ENCODE measurements at regions not wholly inside any gene's neighbourhood (a gene's known extent, or its start where the extent isn't known, plus 50 kb on each side); places are given as distances from the start of the nearest gene placed in this dataset.
A peak's percentile ranks its signal among the peaks of the same experiment; 100 is the strongest.

GRCh38 chr11:109165035-109165434 lies 257.0 kb upstream of the C11orf87 start:
- DNase-seq (ENCODE audit: low read depth, low spot score), result no peak

GRCh38 chr11:109166441-109166840 lies 255.5 kb upstream of the C11orf87 start:
- no peak for DNase-seq (ENCODE audit: low read depth, low spot score)

GRCh38 chr11:109173504-109173903 lies 248.5 kb upstream of the C11orf87 start:
- DNase-seq (ENCODE audit: low read depth, low spot score), result no peak

- no peak for DNase-seq (ENCODE audit: low read depth, low spot score)
Measured at GRCh38 chr11:109184376-109184775, 237.6 kb upstream of the C11orf87 start.

- no peak for DNase-seq (ENCODE audit: low read depth, low spot score)
Measured at GRCh38 chr11:109192864-109193263, 229.1 kb upstream of the C11orf87 start.

GRCh38 chr11:109193880-109194279 lies 228.1 kb upstream of the C11orf87 start:
- no peak for DNase-seq (ENCODE audit: low read depth, low spot score)

- DNase-seq (ENCODE audit: low read depth, low spot score), result no peak
Measured at GRCh38 chr11:109196016-109196415, 226.0 kb upstream of the C11orf87 start.

GRCh38 chr11:109197656-109198055 lies 224.3 kb upstream of the C11orf87 start:
- DNase-seq (ENCODE audit: low read depth, low spot score), result peak; percentile 56

- DNase-seq (ENCODE audit: low read depth, low spot score), result no peak
Measured at GRCh38 chr11:109203176-109203575, 218.8 kb upstream of the C11orf87 start.

GRCh38 chr11:109205312-109205711 lies 216.7 kb upstream of the C11orf87 start:
- DNase-seq (ENCODE audit: low read depth, low spot score), result no peak

- no peak for DNase-seq (ENCODE audit: low read depth, low spot score)
Measured at GRCh38 chr11:109208121-109208520, 213.9 kb upstream of the C11orf87 start.

- DNase-seq (ENCODE audit: low read depth, low spot score), result no peak
Measured at GRCh38 chr11:109209572-109209971, 212.4 kb upstream of the C11orf87 start.

- no peak for DNase-seq (ENCODE audit: low read depth, low spot score)
Measured at GRCh38 chr11:109221190-109221589, 200.8 kb upstream of the C11orf87 start.

GRCh38 chr11:109222761-109223160 lies 199.2 kb upstream of the C11orf87 start:
- DNase-seq (ENCODE audit: low read depth, low spot score), result no peak

- no peak for DNase-seq (ENCODE audit: low read depth, low spot score)
Measured at GRCh38 chr11:109223451-109223850, 198.5 kb upstream of the C11orf87 start.

- peak; percentile 14 for DNase-seq (ENCODE audit: low read depth, low spot score)
Measured at GRCh38 chr11:109229682-109230081, 192.3 kb upstream of the C11orf87 start.

GRCh38 chr11:109236188-109236587 lies 185.8 kb upstream of the C11orf87 start:
- DNase-seq (ENCODE audit: low read depth, low spot score), result no peak

- DNase-seq (ENCODE audit: low read depth, low spot score), result no peak
Measured at GRCh38 chr11:109236696-109237095, 185.3 kb upstream of the C11orf87 start.

- DNase-seq (ENCODE audit: low read depth, low spot score), result no peak
Measured at GRCh38 chr11:109237636-109238035, 184.4 kb upstream of the C11orf87 start.

GRCh38 chr11:109241988-109242536 lies 179.9 kb upstream of the C11orf87 start:
- DNase-seq (ENCODE audit: low read depth, low spot score), result no peak

GRCh38 chr11:109247071-109247470 lies 174.9 kb upstream of the C11orf87 start:
- no peak for DNase-seq (ENCODE audit: low read depth, low spot score)

GRCh38 chr11:109249597-109249996 lies 172.4 kb upstream of the C11orf87 start:
- no peak for DNase-seq (ENCODE audit: low read depth, low spot score)

- DNase-seq (ENCODE audit: low read depth, low spot score), result no peak
Measured at GRCh38 chr11:109251230-109251629, 170.8 kb upstream of the C11orf87 start.

- no peak for DNase-seq (ENCODE audit: low read depth, low spot score)
Measured at GRCh38 chr11:109264128-109264527, 157.9 kb upstream of the C11orf87 start.

Data from astrocyte of the hippocampus (primary cell).